Uterus (tissue), 2 donors: ENCODE measurements at regions not wholly inside any gene's neighbourhood (a gene's known extent, or its start where the extent isn't known, plus 50 kb on each side); places are given as distances from the start of the nearest gene placed in this dataset.

Experiments
- CTCF ChIP-seq, 4 experiments: fragments of 200-600 bp in 2 of 4; fragments of 450-650 bp in 2 of 4; sonication (generic) in 2 of 4; IDR thresholded peaks; one replicate each; pipeline ENCODE4 v1.5.1; 2016 to 2019; ENCODE audit warnings: antibody characterized with exemption in 4 of 4, mild to moderate bottlenecking in 2 of 4, moderate library complexity in 1 of 4
- POLR2A ChIP-seq, 2 donors: fragments of 450-650 bp; IDR thresholded peaks; one replicate each; pipeline ENCODE4 v1.6.1; 2016; ENCODE audit warnings: antibody characterized with exemption in 2 of 2, mild to moderate bottlenecking in 1 of 2, moderate library complexity in 1 of 2

- TF ChIP-seq CTCF (IDR thresholded peaks at IDR 0.05): no peak
- TF ChIP-seq POLR2A (IDR thresholded peaks at IDR 0.05): no peak
Observed at GRCh38 chr12:114868995-114869834, 185.2 kb upstream of the TBX3 start.
